NOMO-1 treated with DMSO at 0.1 percent for 48 hours (cell line): ENCODE measurements at regions not wholly inside any gene's neighbourhood (a gene's known extent, or its start where the extent isn't known, plus 50 kb on each side); places are given as distances from the start of the nearest gene placed in this dataset.
A peak's percentile ranks its signal among the peaks of the same experiment; 100 is the strongest.

Experiments used
- DNase-seq: peaks from one replicate; lab custom pipeline; 2025; ENCODE audit not compliant: unreplicated experiment; lab: John Stamatoyannopoulos, UW

- DNase-seq = no peak
These were observed 314.0 kb downstream of the NDFIP2 start for GRCh38 chr13:79794931-79795330.

DNA sequence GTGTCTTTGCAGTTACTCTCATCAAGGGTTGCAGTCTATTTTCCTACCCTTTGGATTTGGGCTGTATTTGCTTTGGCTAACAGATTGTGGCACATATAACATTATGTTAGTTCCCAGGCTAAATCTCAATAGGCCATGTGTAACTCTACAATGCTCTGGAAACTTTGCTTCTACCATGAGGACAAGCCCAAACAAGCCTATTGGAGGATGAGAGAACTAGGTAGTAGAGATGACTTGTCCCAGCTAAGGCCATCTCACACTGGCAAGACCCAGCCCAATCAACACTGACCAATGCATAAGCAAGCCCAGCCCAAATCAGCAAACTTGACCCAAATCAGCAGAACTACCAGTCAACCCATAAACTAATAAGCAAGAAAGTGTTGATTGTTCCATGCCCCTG, 311.8 kb downstream of the NDFIP2 start:
- no peak for DNase-seq

DNA sequence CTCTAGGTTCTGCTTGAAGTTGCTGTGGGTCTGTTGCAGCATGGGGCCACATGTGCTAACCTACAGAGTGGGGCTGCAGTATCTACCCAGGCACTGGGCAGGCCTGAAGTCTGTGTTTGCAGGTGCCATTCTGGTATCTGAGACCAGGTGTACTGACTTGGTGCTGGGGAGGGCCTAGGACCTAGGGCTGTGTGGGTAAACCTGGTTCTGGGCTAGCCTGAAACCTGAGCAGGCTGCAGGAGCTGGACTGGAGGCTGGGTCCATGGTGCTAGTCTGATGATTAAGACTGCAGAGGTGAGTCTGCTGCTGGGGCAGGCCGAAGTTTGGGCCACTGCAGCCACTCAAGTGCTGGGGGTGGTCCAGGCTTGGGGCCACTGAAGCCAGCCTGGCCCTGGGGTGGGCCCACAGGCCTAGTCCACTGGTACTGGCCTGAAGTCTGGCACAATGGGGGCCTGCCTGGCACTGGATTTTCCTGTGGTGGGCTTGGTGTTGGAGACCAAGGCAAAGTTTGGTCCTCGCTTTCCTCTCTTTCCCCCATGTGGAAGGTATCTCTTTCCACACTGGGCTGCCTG, 310.6 kb downstream of the NDFIP2 start:
- DNase-seq = no peak

GRCh38 chr13:79786176-79786575, 305.2 kb downstream of the NDFIP2 start:
- DNase-seq = no peak

- DNase-seq = no peak
These were observed 301.7 kb downstream of the NDFIP2 start for GRCh38 chr13:79782541-79783205.

DNA sequence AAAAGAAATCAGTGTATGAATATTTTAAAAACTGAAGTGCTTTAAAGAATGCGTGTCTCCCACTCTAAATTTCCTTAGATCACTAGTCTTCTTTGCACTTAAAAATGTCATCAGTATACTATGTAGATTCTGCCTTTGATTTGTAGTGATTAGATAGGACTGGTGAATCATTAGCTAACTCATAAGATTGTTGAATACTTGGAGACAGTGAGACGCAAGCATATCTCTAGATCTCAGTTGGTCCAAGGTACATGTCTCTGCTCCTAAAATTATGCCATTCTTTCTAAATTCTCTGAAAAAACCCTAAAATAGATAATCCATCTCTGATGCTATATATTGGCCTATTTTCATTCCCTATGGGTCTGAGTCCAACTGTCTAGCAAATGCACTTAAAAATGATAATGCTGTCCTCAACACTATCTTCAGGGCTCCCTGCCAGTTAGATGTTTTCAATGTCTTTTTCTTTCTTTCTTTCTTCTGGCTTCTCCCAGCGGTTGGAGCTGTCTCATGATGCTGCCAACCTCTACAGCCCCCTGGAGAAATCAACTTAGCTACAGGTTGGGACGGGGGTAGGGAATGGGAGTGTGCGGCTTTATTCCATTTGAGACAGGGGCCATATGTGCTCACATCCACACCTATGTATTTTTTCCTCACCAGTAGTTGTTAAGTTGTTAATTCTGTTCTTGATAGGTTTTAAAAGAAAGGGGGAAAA, 301.0 kb downstream of the NDFIP2 start:
- DNase-seq = no peak

- no peak for DNase-seq
These were observed 299.3 kb downstream of the NDFIP2 start for GRCh38 chr13:79780240-79780639.

GRCh38 chr13:79779761-79780160, 298.8 kb downstream of the NDFIP2 start:
- DNase-seq = peak; percentile 52

DNA sequence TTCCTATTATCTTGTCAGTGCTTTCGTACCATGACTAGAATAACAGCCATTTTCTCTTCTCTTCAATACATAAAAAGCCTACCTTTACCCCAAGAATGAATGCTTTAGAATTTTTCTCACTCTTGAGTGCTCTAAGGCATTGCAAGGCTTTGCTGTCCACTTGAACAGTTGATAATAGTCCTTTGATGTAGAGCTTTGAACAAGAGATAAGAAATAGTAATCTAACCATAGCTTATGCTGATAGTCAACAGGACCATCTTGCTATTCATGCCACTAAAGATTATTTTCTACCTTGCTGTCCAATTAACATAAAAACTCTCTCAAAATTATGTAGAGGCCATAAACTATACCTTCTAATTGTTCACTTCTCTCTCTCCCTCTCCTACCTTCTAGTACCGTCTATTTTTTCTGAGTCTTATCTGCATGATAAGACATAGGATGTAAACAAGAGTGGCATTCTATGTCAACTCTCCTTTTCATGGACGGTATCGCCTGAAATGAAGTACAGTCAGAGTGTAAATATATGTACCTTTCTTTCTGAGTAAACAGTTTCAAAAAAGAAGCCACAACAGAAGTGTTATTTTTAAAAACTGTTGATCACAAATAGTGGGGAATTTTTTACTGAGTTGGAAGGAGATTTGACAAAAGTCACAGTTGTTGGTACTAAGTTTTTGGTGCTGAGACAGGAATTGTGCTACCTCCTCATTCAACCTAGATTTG, 297.9 kb downstream of the NDFIP2 start:
- DNase-seq = no peak

GRCh38 chr13:79777504-79777903, 296.5 kb downstream of the NDFIP2 start:
- DNase-seq = no peak

DNA sequence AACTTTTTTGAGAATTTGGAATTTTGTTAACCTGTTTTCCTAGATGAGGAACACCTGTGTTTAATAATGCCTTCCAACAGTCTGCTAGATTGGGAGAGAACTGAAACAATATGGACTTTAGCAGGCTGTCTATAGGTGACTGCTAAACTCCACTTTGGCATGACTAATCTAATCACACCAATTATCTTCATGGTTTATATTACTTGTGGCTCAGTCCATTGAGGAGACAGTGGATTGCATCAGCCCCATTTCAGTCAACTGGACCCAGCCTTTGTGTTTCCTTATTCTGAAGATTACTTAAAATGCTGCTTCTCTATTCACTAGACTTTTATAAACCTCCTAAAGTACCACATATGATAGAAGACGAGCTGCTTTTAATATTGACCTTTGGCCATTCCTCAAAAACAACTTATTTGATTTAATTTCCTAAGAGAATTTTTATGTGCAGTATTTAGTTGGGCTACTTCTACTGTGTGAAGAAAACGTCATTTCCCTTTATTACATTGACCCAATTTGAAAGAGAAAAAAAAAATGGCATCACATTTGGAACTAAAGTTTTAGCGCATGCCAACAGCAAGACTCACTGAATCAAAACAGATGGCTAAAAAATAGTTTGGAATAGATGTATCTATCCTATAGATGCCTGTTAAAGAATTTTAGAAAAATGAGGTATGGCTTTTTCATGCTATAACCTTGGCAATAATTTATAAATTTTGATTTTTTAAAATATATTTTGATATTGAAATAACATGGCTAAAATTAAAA, 295.8 kb downstream of the NDFIP2 start:
- peak; percentile 96 for DNase-seq

DNA sequence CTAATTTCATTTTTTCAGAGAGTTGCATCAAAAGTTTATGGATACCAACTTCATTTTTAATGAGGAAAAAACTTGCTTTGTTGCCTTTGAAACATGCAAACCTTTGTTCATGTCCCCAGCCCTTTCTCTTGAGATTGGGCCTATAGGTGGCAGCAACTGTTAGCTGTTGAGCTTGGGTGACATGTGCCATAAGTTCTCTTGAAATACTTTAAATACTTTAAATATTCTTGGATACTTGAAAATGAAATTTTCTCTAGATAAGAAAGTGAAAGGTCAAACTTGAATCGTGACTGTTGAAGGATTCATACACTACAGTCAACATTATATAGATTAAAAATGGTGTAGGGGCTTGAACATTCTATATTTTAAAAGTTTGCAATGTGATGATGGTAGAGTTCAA, 294.9 kb downstream of the NDFIP2 start:
- peak; percentile 64 for DNase-seq

- no peak for DNase-seq
These were observed 291.9 kb downstream of the NDFIP2 start for GRCh38 chr13:79772811-79773210.

- no peak for DNase-seq
These were observed 290.5 kb downstream of the NDFIP2 start for GRCh38 chr13:79771493-79771892.

DNA sequence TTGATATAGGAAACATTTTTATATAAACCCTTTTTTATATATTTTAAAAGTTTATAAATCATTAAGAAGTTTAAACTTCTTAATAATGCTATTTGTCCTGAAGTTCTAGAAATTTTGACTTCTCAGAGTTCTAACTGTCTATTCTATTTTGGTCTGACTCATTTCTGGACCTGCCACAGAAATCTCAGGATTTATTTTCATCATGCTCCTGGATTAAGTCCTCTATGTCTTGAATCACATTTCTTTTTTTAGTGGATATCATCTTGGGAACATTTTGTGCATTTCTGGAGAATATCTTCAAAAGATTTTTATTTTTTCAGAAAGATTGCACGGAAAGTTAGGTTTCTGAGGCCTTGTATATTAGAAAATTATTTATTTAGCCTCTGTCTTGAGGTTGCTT, 289.1 kb downstream of the NDFIP2 start:
- no peak for DNase-seq

DNA sequence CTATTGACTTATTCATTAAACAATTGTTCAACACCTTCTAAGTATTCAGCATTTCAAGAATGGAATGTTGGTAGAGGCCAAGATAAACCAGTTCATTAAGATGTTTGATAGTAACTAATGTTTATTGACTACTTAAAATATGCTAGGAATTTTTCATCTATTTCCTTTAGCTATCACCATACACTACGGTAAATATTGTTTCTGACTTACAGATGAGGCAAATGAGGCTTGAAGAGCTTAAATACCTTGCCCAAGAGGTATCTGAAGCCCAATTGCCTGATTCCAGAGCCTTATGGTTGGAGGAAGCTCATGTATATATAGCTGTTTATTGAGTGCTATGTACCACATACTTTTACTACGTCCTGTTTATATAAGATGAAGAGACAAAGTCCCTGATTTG, 286.2 kb downstream of the NDFIP2 start:
- no peak for DNase-seq

DNA sequence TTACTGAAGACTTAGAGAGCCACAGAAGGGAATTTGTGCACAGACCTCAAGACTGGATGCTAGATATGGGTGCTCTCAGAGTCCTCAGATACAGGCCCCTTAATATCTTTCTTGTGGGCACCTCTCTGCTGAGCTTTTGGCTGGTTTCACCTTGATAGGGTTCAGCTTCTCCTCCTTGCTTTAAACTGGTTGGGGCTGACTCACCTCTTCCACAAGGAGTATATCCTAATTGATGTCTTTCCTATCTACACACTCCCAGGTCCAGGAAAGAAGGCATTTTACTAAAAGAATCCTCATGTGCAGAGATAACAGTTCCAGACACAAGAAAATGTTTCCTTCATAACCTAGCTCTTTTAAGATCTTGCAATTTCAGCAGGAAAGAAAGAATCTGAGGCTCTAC, 284.4 kb downstream of the NDFIP2 start:
- no peak for DNase-seq

GRCh38 chr13:79749984-79750551, 269.1 kb downstream of the NDFIP2 start:
- no peak for DNase-seq

GRCh38 chr13:79749566-79749965, 268.6 kb downstream of the NDFIP2 start:
- peak; percentile 3 for DNase-seq

DNA sequence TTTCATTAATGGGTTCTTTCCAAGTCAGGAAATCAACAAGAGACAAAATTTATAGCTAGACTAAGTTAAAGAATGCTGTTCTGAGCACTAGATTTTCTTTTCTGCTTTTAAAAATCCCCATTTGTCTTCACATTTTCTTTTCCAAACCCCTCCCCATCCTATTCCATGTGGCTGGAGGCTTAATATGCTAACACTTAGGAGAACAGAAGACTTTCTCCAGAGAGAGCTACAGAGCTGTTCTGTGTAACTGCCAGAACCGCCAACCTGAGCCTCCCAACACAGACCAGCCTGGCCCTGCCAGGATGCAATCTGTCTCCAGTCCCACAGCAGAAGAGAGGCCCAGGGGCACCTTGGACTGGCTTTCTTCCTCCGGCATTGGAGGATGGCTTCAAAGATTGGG, 264.1 kb downstream of the NDFIP2 start:
- no peak for DNase-seq

- no peak for DNase-seq
These were observed 262.0 kb downstream of the NDFIP2 start for GRCh38 chr13:79742923-79743322.
